HL-60 (cell line): ENCODE measurements at regions not wholly inside any gene's neighbourhood (a gene's known extent, or its start where the extent isn't known, plus 50 kb on each side); places are given as distances from the start of the nearest gene placed in this dataset.

ENCODE experiments used
- DNase-seq, 2 experiments: peaks; one replicate each; pipeline ENCODE4 v3.0.0-alpha.2; 2010 to 2020; ENCODE audit warnings: low read depth in 1 of 2, low spot score in 1 of 2
- H3K27ac ChIP-seq: fragments of 250-450 bp; sonication (Bioruptor Pico); replicated peaks from 2 replicates; pipeline ENCODE4 v1.5.1; 2020; ENCODE audit warnings: mild to moderate bottlenecking, moderate library complexity
- H3K27me3 ChIP-seq: fragments of 250-450 bp; sonication (Bioruptor Pico); 2 replicates; pipeline ENCODE4 v1.5.1; 2021; ENCODE audit warnings: mild to moderate bottlenecking, moderate library complexity; ENCODE audit not compliant: insufficient read depth, poor library complexity, severe bottlenecking
- H3K4me3 ChIP-seq: replicated peaks from 2 replicates; pipeline ENCODE4 v1.5.1; 2011; ENCODE audit warnings: mild to moderate bottlenecking, control low read depth, low read length; ENCODE audit not compliant: insufficient read depth
- CTCF ChIP-seq: IDR thresholded peaks from one replicate; pipeline ENCODE4 v1.5.1; 2011; ENCODE audit warnings: low read length, control low read depth, inconsistent platforms; ENCODE audit not compliant: insufficient read depth
- GABPA ChIP-seq: IDR thresholded peaks from 2 replicates; pipeline ENCODE4 v1.6.1; 2012; ENCODE audit warnings: low read depth
- POLR2AphosphoS5 ChIP-seq: IDR thresholded peaks from 2 replicates; pipeline ENCODE4 v1.6.1; 2012; ENCODE audit warnings: low read depth
- REST ChIP-seq: IDR thresholded peaks from 2 replicates; pipeline ENCODE4 v1.6.1; 2012; ENCODE audit warnings: low read depth; ENCODE audit not compliant: insufficient replicate concordance
- SPI1 ChIP-seq: IDR thresholded peaks from 2 replicates; pipeline ENCODE4 v1.6.1; 2012; ENCODE audit warnings: low read depth, mild to moderate bottlenecking, borderline replicate concordance

DNA sequence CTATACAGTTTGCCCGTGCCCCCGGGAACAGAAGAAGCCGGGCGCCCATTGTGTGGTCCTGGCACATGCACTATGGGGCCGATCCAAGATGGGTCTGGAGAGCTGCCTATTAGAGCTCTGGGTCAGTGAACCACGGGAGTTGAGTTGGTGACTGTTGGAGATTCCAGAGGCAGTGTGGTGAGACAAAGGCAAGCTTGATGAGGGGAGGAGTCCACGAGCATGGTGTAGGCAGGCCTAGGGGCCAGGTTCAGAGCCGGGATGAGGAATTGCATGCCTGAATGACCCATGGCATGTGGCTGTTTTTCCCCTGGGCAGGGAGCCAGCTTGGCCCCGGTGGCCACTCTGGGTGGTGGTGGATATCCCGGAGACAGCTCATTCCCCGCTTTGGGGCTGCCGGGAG, 84.4 kb upstream of the STC2 start:
- no peak for TF ChIP-seq SPI1
- no peak for TF ChIP-seq CTCF
- no peak for TF ChIP-seq GABPA
- TF ChIP-seq REST = no peak
- TF ChIP-seq POLR2AphosphoS5 = no peak
- Histone ChIP-seq H3K27me3 (no peaks in the 10 kb centered on the region), H3K27ac (no peak overlapping the region), H3K4me3 (no peak overlapping the region)
- no peak for DNase-seq

DNA sequence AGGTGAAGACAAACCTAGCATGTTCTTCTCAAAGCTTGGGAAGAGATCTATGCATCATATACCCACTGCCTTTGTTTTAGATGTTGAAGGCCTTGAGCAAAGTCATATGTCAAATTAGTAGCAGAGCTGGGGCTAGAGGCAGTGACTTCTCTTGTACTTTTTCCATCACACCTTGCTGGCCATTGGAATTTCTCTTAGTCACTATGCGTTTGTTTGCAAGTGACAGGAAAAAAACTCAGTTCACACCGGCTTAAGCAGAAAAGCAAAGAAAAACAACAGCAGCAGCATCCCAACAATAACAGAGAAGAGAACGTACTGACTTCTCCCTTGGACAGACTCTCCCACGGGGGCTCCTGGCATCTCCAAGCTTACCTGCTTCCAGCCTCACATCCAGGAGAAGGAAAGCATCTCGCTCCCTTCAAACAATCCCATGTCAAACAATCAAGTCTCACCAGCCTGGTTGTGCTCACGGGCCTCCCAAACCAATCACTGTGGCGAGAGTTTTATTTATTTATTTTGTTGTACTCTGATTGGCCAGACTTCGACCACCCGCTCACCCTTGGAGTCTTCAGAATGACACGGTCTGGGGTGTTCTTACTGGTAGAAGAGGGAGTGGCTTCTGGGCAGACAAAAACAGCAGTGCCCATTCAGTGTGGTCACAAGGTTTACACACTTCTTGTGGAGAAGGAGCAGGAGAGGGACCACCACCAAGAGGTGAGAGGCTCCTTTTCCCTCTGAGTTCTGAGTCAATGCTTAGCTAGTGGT, 83.8 kb upstream of the STC2 start:
- Histone ChIP-seq H3K4me3 (no peak overlapping the region), H3K27me3 (no peaks in the 10 kb centered on the region), H3K27ac (no peak overlapping the region)
- no peak for DNase-seq
- TF ChIP-seq REST (no peak), GABPA (no peak), SPI1 (no peak), POLR2AphosphoS5 (no peak), CTCF (no peak)

GRCh38 chr5:173410459-173411233, 82.4 kb upstream of the STC2 start:
- H3K27ac ChIP-seq = no peak overlapping the region
- no peak overlapping the region for H3K4me3 ChIP-seq
- DNase-seq = no peak

More at GRCh38 chr5:173410459-173411233, 82.4 kb upstream of the STC2 start:
- no peak for TF ChIP-seq CTCF
- TF ChIP-seq POLR2AphosphoS5 = no peak
- TF ChIP-seq REST = no peak
- TF ChIP-seq SPI1 = no peak
- no peak for TF ChIP-seq GABPA
- H3K27me3 ChIP-seq = no peaks in the 10 kb centered on the region
